ENCODE measurements at regions not wholly inside any gene's neighbourhood (a gene's known extent, or its start where the extent isn't known, plus 50 kb on each side); places are given as distances from the start of the nearest gene placed in this dataset.

DNA sequence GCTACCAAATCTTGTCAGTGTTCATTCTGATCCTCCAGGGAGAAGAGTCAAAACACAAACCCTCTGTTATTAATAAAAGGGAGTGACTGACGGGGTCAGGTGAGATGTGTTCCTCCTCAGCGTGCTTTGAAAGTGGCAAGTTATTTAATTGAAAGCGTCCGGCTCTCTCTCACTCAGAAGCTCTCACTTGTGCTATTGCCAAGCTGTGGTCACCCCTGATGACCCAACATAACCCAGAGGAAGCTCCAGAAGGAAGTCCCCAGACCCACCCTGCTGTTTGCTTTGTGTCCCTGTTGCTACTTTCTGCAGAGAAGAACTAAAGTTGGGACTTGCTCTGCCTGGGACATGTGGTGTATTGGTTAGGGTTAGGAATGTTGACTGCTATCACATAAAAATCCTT is 235.6 kb downstream of the EDEM1 start:
- no peaks in the 10 kb centered on the region for H3K9me3 ChIP-seq (ENCODE audit: control insufficient read depth, insufficient read depth, low read length)
- WGBS (ENCODE audit: insufficient coverage): 10% methylated on average over 3 of the region's 4 CpGs
- ATAC-seq: no peak
- H3K4me3 Mint-ChIP-seq: no peak overlapping the region
- TF ChIP-seq, protein P1, sequence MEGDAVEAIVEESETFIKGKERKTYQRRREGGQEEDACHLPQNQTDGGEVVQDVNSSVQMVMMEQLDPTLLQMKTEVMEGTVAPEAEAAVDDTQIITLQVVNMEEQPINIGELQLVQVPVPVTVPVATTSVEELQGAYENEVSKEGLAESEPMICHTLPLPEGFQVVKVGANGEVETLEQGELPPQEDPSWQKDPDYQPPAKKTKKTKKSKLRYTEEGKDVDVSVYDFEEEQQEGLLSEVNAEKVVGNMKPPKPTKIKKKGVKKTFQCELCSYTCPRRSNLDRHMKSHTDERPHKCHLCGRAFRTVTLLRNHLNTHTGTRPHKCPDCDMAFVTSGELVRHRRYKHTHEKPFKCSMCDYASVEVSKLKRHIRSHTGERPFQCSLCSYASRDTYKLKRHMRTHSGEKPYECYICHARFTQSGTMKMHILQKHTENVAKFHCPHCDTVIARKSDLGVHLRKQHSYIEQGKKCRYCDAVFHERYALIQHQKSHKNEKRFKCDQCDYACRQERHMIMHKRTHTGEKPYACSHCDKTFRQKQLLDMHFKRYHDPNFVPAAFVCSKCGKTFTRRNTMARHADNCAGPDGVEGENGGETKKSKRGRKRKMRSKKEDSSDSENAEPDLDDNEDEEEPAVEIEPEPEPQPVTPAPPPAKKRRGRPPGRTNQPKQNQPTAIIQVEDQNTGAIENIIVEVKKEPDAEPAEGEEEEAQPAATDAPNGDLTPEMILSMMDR (IDR thresholded peaks at IDR 0.05): no peak
- peaks cover 2% of the 10 kb centered on the region for H3K4me1 ChIP-seq (ENCODE audit: control insufficient read depth, insufficient read depth, low read length)
- H3K36me3 Mint-ChIP-seq: no peaks in the 10 kb centered on the region
- peaks cover 0 to 8% of the 10 kb centered on the region in 2 donors for H3K27me3 Mint-ChIP-seq (ENCODE audit: low read depth in 2 of 2)
- peaks cover 0 to 8% of the 10 kb centered on the region in 2 donors for H3K4me1 Mint-ChIP-seq
- H3K4me3 ChIP-seq (ENCODE audit: low read length): no peak overlapping the region
- no peak overlapping the region for H3K27ac ChIP-seq (ENCODE audit: low read length)
- intact Hi-C loops (cut with micrococcal nuclease): no loop called here
- no peaks in the 10 kb centered on the region for H3K27me3 ChIP-seq (ENCODE audit: control insufficient read depth, insufficient read depth, low read length)
- H3K9me3 Mint-ChIP-seq: no peaks in the 10 kb centered on the region
- no peak overlapping the region for H3K27ac Mint-ChIP-seq
- H3K36me3 ChIP-seq (ENCODE audit: control insufficient read depth, insufficient read depth, low read length): no peaks in the 10 kb centered on the region
- no peak for DNase-seq

- Mint-ChIP-seq H3K27ac (no peak overlapping the region), H3K4me1 (peaks cover 0 to 8% of the 10 kb centered on the region in 2 donors), H3K27me3 (ENCODE audit: low read depth in 2 of 2) (peaks cover 0 to 5% of the 10 kb centered on the region in 2 donors), H3K4me3 (no peak overlapping the region), H3K36me3 (no peaks in the 10 kb centered on the region), H3K9me3 (no peaks in the 10 kb centered on the region)
- Histone ChIP-seq H3K9me3 (ENCODE audit: control insufficient read depth, insufficient read depth, low read length) (no peaks in the 10 kb centered on the region), H3K4me3 (ENCODE audit: low read length) (no peak overlapping the region), H3K36me3 (ENCODE audit: control insufficient read depth, insufficient read depth, low read length) (no peaks in the 10 kb centered on the region), H3K27ac (ENCODE audit: low read length) (no peak overlapping the region), H3K27me3 (ENCODE audit: control insufficient read depth, insufficient read depth, low read length) (no peaks in the 10 kb centered on the region), H3K4me1 (ENCODE audit: control insufficient read depth, insufficient read depth, low read length) (peaks cover 2% of the 10 kb centered on the region)
- WGBS (ENCODE audit: insufficient coverage): 81% methylated on average over 2 of the region's 2 CpGs
- DNase-seq: no peak
- ATAC-seq: no peak
- TF ChIP-seq, protein P1 (IDR thresholded peaks at IDR 0.05): no peak
- intact Hi-C loops (cut with micrococcal nuclease): no loop called here
These were observed 236.0 kb downstream of the EDEM1 start for GRCh38 chr3:5423523-5423922.

- DNase-seq (no peak), ATAC-seq (no peak)
- Histone ChIP-seq H3K4me3 (ENCODE audit: low read length) (no peak overlapping the region), H3K27ac (ENCODE audit: low read length) (no peak overlapping the region), H3K4me1 (ENCODE audit: control insufficient read depth, insufficient read depth, low read length) (peaks cover 2% of the 10 kb centered on the region), H3K36me3 (ENCODE audit: control insufficient read depth, insufficient read depth, low read length) (no peaks in the 10 kb centered on the region), H3K9me3 (ENCODE audit: control insufficient read depth, insufficient read depth, low read length) (no peaks in the 10 kb centered on the region), H3K27me3 (ENCODE audit: control insufficient read depth, insufficient read depth, low read length) (no peaks in the 10 kb centered on the region)
- H3K36me3 Mint-ChIP-seq: no peaks in the 10 kb centered on the region
- intact Hi-C loops (cut with micrococcal nuclease): no loop called here
- peaks cover 0 to 8% of the 10 kb centered on the region in 2 donors for H3K4me1 Mint-ChIP-seq
- H3K4me3 Mint-ChIP-seq: no peak overlapping the region
- H3K27ac Mint-ChIP-seq: no peak overlapping the region
- H3K27me3 Mint-ChIP-seq (ENCODE audit: low read depth in 2 of 2): peaks cover 0 to 5% of the 10 kb centered on the region in 2 donors
- 90% methylated on average over 6 of the region's 6 CpGs for WGBS (ENCODE audit: insufficient coverage)
- no peaks in the 10 kb centered on the region for H3K9me3 Mint-ChIP-seq
- TF ChIP-seq, protein P1 (IDR thresholded peaks at IDR 0.05): no peak
These were observed 237.9 kb downstream of the EDEM1 start for GRCh38 chr3:5425371-5425770.

All from natural killer cell (primary cell).